Nephron progenitor cell (in vitro differentiated cells): ENCODE measurements at regions not wholly inside any gene's neighbourhood (a gene's known extent, or its start where the extent isn't known, plus 50 kb on each side); places are given as distances from the start of the nearest gene placed in this dataset.

Source experiments
- DNase-seq: peaks from one replicate; pipeline ENCODE4 v3.0.0; 2021
- H3K27ac Mint-ChIP-seq: 2 replicates; pipeline ENCODE4 v1.8.0; 2021; ENCODE audit warnings: mild to moderate bottlenecking, moderate library complexity, mixed read lengths
- H3K27me3 Mint-ChIP-seq: 2 replicates; pipeline ENCODE4 v1.8.0; 2021; ENCODE audit warnings: mild to moderate bottlenecking, low read depth, mixed read lengths; ENCODE audit not compliant: poor library complexity
- H3K36me3 Mint-ChIP-seq: 2 replicates; pipeline ENCODE4 v1.8.0; 2021; ENCODE audit warnings: low read depth, mixed read lengths
- H3K4me1 Mint-ChIP-seq: 2 replicates; pipeline ENCODE4 v1.8.0; 2021; ENCODE audit warnings: mixed read lengths
- H3K4me3 Mint-ChIP-seq: 2 replicates; pipeline ENCODE4 v1.8.0; 2021; ENCODE audit warnings: mild to moderate bottlenecking, moderate library complexity, mixed read lengths
- H3K9me3 Mint-ChIP-seq: 2 replicates; pipeline ENCODE4 v1.8.0; 2021; ENCODE audit warnings: mild to moderate bottlenecking, moderate library complexity, mixed read lengths
- CTCF ChIP-seq: fragments of 200-600 bp; sonication (generic); IDR thresholded peaks from 2 replicates; pipeline ENCODE4 v1.5.0; 2021; ENCODE audit warnings: antibody characterized with exemption

GRCh38 chr10:3932597-3933375 is 147.8 kb upstream of the KLF6 start:
- Mint-ChIP-seq H3K36me3 (no peaks in the 10 kb centered on the region), H3K27me3 (peaks cover 7% of the 10 kb centered on the region), H3K4me1 (peaks cover 16% of the 10 kb centered on the region), H3K4me3 (no peak overlapping the region), H3K27ac (no peak overlapping the region), H3K9me3 (peaks cover 6% of the 10 kb centered on the region)
- no peak for TF ChIP-seq CTCF
- no peak for DNase-seq

GRCh38 chr10:3931901-3932300 is 146.9 kb upstream of the KLF6 start:
- no peak overlapping the region for H3K4me3 Mint-ChIP-seq
- H3K36me3 Mint-ChIP-seq = no peaks in the 10 kb centered on the region
- TF ChIP-seq CTCF = no peak
- no peaks in the 10 kb centered on the region for H3K9me3 Mint-ChIP-seq
- peaks cover 16% of the 10 kb centered on the region for H3K4me1 Mint-ChIP-seq
- no peak overlapping the region for H3K27ac Mint-ChIP-seq
- peaks cover 5% of the 10 kb centered on the region for H3K27me3 Mint-ChIP-seq
- no peak for DNase-seq

- no peak for TF ChIP-seq CTCF
- Mint-ChIP-seq H3K9me3 (no peaks in the 10 kb centered on the region), H3K27ac (no peak overlapping the region), H3K4me1 (peaks cover 16% of the 10 kb centered on the region), H3K4me3 (no peak overlapping the region), H3K36me3 (no peaks in the 10 kb centered on the region), H3K27me3 (peaks cover 5% of the 10 kb centered on the region)
- DNase-seq = no peak
Observed at GRCh38 chr10:3931224-3931623, 146.2 kb upstream of the KLF6 start.

- Mint-ChIP-seq H3K9me3 (no peaks in the 10 kb centered on the region), H3K36me3 (no peaks in the 10 kb centered on the region), H3K27me3 (peaks cover 3% of the 10 kb centered on the region), H3K4me3 (no peak overlapping the region), H3K4me1 (no peaks in the 10 kb centered on the region), H3K27ac (no peak overlapping the region)
- DNase-seq = no peak
- no peak for TF ChIP-seq CTCF
Observed at GRCh38 chr10:3928569-3928968, 143.6 kb upstream of the KLF6 start.

GRCh38 chr10:3928078-3928477 is 143.1 kb upstream of the KLF6 start:
- H3K9me3 Mint-ChIP-seq = no peaks in the 10 kb centered on the region
- H3K27me3 Mint-ChIP-seq = peaks cover 3% of the 10 kb centered on the region
- no peaks in the 10 kb centered on the region for H3K4me1 Mint-ChIP-seq
- no peak overlapping the region for H3K27ac Mint-ChIP-seq
- no peak overlapping the region for H3K4me3 Mint-ChIP-seq
- H3K36me3 Mint-ChIP-seq = no peaks in the 10 kb centered on the region
- no peak for TF ChIP-seq CTCF
- DNase-seq = no peak
